ENCODE measurements at regions not wholly inside any gene's neighbourhood (a gene's known extent, or its start where the extent isn't known, plus 50 kb on each side); places are given as distances from the start of the nearest gene placed in this dataset.

GRCh38 chr6:105482227-105482844 is 79.5 kb upstream of the PREP start:
- DNase-seq: no peak

- no peak for DNase-seq
Measured at GRCh38 chr6:105476978-105477377, 74.1 kb upstream of the PREP start.

GRCh38 chr6:105474234-105474633 is 71.4 kb upstream of the PREP start:
- DNase-seq: no peak

- no peak for DNase-seq
Measured at GRCh38 chr6:105469946-105470345, 67.1 kb upstream of the PREP start.

- DNase-seq: no peak
Measured at GRCh38 chr6:105468850-105469249, 66.0 kb upstream of the PREP start.

- no peak for DNase-seq
Measured at GRCh38 chr6:105460860-105461259, 58.0 kb upstream of the PREP start.

GRCh38 chr6:105459864-105460263 is 57.0 kb upstream of the PREP start:
- no peak for DNase-seq

- DNase-seq: peak; percentile 35
Measured at GRCh38 chr6:105459049-105459448, 56.2 kb upstream of the PREP start.

GRCh38 chr6:105458551-105458950 is 55.7 kb upstream of the PREP start:
- DNase-seq: no peak

GRCh38 chr6:105458084-105458483 is 55.2 kb upstream of the PREP start:
- DNase-seq: no peak

GRCh38 chr6:105453968-105454367 is 51.1 kb upstream of the PREP start:
- no peak for DNase-seq

GRCh38 chr6:105452924-105453756 is 50.3 kb upstream of the PREP start:
- DNase-seq: peak; percentile 58
